ACC112 (cell line): ENCODE measurements at regions not wholly inside any gene's neighbourhood (a gene's known extent, or its start where the extent isn't known, plus 50 kb on each side); places are given as distances from the start of the nearest gene placed in this dataset.

ENCODE experiments used
- H2AFZ ChIP-seq: fragments of 200-600 bp; sonication (generic); one replicate; pipeline ENCODE4 v1.6.0; 2017; ENCODE audit warnings: antibody characterized with exemption, low read length; ENCODE audit not compliant: unreplicated experiment
- H3K27ac ChIP-seq: fragments of 200-600 bp; sonication (generic); 2 replicates; pipeline ENCODE4 v1.5.1; 2014; ENCODE audit warnings: low read depth, mild to moderate bottlenecking, antibody characterized with exemption, low read length, moderate library complexity
- H3K27me3 ChIP-seq: fragments of 200-600 bp; sonication (generic); 2 replicates; pipeline ENCODE4 v1.6.1; 2014; ENCODE audit warnings: mild to moderate bottlenecking, antibody characterized with exemption, low read length, moderate library complexity, mixed read lengths; ENCODE audit not compliant: insufficient read depth
- H3K36me3 ChIP-seq: fragments of 200-600 bp; sonication (generic); 2 replicates; pipeline ENCODE4 v1.6.1; 2016; ENCODE audit warnings: mild to moderate bottlenecking, antibody characterized with exemption, low read length, moderate library complexity, mixed read lengths; ENCODE audit not compliant: insufficient read depth
- H3K4me1 ChIP-seq: fragments of 200-600 bp; sonication (generic); one replicate; pipeline ENCODE4 v1.6.1; 2016; ENCODE audit warnings: low read length, mixed read lengths; ENCODE audit not compliant: insufficient read depth, unreplicated experiment, control insufficient read depth
- H3K4me3 ChIP-seq: fragments of 200-600 bp; sonication (generic); 2 replicates; pipeline ENCODE4 v1.5.1; 2014; ENCODE audit warnings: mild to moderate bottlenecking, low read depth, low read length
- H3K79me2 ChIP-seq: fragments of 200-600 bp; sonication (generic); one replicate; pipeline ENCODE4 v1.6.0; 2016; ENCODE audit warnings: low read length; ENCODE audit not compliant: control insufficient read depth, unreplicated experiment, insufficient read depth

DNA sequence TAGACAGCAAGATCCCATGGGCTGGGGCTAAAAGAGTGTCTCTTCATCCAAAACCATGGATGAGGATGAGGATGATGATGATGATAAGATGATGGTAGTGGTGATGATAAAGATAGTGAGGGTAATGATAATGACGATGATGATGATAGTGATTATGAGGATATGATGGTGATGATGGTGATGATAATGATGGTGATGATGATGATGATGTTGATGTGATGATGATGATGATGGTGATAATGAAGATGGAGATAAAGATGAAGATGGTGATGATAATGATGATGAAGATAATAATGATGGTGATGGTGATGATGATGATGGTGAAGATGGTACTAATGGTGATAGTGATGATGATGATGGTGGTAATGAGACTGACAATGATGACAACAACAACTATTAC, 299.5 kb downstream of the NPIPA8 start:
- Histone ChIP-seq H2AFZ (no peak overlapping the region), H3K4me3 (no peak overlapping the region), H3K79me2 (no peaks in the 10 kb centered on the region), H3K36me3 (no peaks in the 10 kb centered on the region), H3K27ac (no peak overlapping the region), H3K4me1 (no peaks in the 10 kb centered on the region), H3K27me3 (no peaks in the 10 kb centered on the region)

DNA sequence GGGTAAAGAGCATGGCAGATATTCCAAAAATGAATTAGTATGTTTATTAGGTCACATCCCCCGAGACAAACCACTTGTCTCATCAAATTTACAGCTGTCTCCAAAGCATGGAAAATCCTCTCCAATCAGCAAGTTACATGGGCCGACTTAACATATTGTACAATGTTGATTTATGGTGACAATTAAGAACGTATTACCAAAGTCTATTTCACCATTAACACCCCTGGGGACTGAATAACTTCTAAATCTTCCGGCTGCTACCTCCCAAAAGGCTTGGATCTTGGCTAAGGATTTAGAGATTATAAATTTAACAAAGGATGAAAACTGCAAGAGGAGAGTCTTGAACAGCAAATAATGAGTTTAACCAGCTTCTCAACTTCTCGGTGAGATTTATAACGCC, 311.9 kb downstream of the NPIPA8 start:
- no peak overlapping the region for H2AFZ ChIP-seq
- no peaks in the 10 kb centered on the region for H3K79me2 ChIP-seq
- no peak overlapping the region for H3K27ac ChIP-seq
- H3K36me3 ChIP-seq: no peaks in the 10 kb centered on the region
- H3K4me3 ChIP-seq: no peak overlapping the region
- H3K4me1 ChIP-seq: no peaks in the 10 kb centered on the region
- no peaks in the 10 kb centered on the region for H3K27me3 ChIP-seq

DNA sequence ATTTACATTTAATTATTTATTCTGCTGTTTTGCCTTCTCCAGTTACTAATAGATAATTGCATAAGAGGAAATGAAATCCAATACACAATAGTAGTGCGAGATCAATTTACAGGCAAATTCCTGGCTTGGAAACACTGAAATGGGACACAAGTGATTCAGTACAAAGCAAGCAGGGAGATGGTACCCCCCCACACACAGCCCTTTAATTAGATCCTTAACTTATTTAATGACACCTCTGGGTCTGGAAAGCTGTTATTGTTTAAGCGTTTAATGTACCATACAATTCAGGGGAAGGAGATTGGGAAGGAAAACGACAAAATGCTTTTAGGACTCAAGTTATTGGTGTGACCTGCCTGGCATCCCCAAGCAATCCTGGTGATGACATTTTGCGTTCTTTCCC, 318.2 kb downstream of the NPIPA8 start:
- no peak overlapping the region for H2AFZ ChIP-seq
- no peaks in the 10 kb centered on the region for H3K4me1 ChIP-seq
- H3K27ac ChIP-seq: no peak overlapping the region
- H3K4me3 ChIP-seq: no peak overlapping the region
- no peaks in the 10 kb centered on the region for H3K36me3 ChIP-seq
- H3K27me3 ChIP-seq: no peaks in the 10 kb centered on the region
- no peaks in the 10 kb centered on the region for H3K79me2 ChIP-seq

DNA sequence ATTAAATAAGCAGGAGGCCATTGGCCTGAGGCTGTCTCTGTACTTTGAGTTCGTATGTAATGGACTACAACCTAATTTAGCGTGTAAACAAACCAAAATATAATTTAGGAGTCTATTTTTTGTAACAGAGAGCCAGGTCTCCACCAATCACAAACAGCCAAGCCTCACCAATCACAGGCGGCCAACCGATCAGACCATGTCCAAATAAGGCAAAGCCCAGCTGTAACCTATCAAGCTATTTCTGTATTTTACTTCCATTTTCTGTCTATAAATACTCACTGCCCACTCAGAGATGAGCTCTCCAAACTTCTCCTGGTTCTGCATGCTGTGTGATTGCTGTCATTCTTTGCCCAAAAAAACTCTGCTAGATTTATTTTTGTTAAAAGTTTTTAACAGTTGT, 322.7 kb downstream of the NPIPA8 start:
- Histone ChIP-seq H3K36me3 (no peaks in the 10 kb centered on the region), H3K79me2 (no peaks in the 10 kb centered on the region), H3K4me1 (no peaks in the 10 kb centered on the region), H2AFZ (no peak overlapping the region), H3K4me3 (no peak overlapping the region), H3K27me3 (no peaks in the 10 kb centered on the region), H3K27ac (no peak overlapping the region)

DNA sequence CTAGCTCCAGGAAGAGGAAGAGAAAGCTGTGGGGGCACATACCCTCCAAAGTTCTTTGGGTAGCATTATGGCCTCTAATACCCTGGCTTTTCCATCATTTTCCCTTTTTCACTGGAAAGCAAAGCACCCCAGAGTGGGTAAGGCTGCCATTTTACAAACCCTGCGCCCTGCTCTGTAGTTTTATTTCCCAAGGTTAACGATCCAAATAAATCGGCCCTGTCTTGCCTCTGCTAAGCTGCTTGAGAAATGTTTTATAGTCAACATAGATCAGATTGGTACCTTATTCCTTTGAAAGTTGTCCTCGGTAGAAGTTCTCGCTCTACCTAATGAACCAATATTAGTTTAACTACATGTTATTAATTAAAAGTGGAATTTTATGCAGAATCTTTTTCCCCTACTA, 328.2 kb downstream of the NPIPA8 start:
- Histone ChIP-seq H3K4me3 (no peak overlapping the region), H3K36me3 (no peaks in the 10 kb centered on the region), H3K4me1 (no peaks in the 10 kb centered on the region), H3K27me3 (no peaks in the 10 kb centered on the region), H3K27ac (no peak overlapping the region), H3K79me2 (no peaks in the 10 kb centered on the region), H2AFZ (no peak overlapping the region)

DNA sequence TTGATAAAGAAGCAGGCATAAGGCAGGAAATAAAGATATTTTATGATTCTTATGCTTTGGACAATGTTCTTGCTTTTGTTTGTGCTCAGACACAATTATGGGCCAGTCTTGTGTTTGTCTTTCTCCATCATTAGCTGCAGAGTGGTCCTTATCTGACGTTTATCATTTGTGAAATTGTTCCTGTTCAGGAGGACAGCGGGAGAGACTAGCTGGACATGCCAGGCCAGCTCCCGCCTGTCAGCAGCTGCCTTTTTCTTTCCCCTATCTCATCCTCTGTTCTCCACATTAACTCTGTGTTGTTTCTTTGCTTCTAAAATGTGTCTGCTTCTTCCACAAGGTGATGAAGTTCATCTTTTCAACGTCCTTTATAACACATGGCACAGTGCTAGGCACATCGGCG, 333.5 kb downstream of the NPIPA8 start:
- Histone ChIP-seq H3K4me3 (no peak overlapping the region), H3K79me2 (no peaks in the 10 kb centered on the region), H3K27ac (no peak overlapping the region), H3K4me1 (no peaks in the 10 kb centered on the region), H2AFZ (no peak overlapping the region), H3K36me3 (no peaks in the 10 kb centered on the region), H3K27me3 (no peaks in the 10 kb centered on the region)

DNA sequence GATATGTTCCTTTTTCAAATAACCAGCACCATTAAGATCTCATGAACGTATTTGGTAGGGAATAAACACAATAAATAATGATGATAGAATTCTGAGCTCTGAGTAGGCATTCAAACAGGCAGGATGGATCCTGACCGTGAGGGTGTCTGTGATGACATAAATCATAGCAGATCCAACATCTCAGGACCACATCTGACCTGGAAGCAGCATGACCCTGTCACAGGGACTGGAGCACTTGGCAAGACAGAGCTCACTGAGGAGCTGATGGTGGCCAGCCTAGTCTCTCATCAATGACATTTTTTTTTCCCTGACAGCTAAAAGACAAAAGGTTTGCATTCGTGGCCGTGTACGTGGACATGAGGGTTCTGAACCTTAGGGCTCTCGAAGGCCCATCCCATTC, 337.5 kb downstream of the NPIPA8 start:
- Histone ChIP-seq H3K79me2 (no peaks in the 10 kb centered on the region), H3K4me3 (no peak overlapping the region), H3K4me1 (no peaks in the 10 kb centered on the region), H3K27me3 (no peaks in the 10 kb centered on the region), H2AFZ (no peak overlapping the region), H3K27ac (no peak overlapping the region), H3K36me3 (no peaks in the 10 kb centered on the region)

DNA sequence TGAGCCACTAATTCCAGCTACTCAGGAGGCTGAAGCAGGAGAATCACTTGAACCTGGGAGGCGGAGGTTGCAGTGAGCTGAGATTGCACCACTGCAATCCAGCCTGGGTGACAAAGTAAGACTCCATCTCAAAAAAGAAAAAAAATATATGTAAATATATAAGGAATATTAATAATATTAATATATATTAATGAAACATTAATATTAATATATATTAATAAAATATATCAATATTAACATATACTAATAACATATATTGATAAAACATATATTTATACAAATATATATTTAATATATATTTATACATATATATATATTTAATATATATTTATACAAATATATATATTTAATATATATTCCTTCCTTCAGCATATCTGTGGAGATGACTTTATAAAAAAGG, 338.0 kb downstream of the NPIPA8 start:
- H3K27ac ChIP-seq: no peak overlapping the region
- H3K4me1 ChIP-seq: no peaks in the 10 kb centered on the region
- no peaks in the 10 kb centered on the region for H3K36me3 ChIP-seq
- no peak overlapping the region for H2AFZ ChIP-seq
- no peaks in the 10 kb centered on the region for H3K27me3 ChIP-seq
- no peak overlapping the region for H3K4me3 ChIP-seq
- H3K79me2 ChIP-seq: no peaks in the 10 kb centered on the region

DNA sequence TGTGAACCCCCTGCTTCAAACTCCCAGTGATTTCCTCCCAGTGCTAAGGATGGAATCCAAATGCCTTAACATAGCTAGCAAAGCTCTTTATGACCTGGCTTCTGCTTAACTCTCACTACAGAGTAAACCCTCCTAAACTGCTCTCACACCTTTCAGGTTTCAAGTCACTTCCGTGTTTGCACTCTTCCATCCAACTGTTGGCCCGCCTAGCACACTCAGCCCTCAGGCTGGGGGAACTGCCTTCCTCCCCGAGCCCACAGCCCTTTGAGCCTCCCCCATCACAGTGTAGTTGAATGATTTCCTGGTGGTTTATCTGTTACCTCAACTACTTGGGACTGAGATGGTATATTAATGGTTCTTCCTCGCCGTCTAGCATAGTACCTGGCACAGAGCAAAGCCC, 342.5 kb downstream of the NPIPA8 start:
- H3K79me2 ChIP-seq: no peaks in the 10 kb centered on the region
- no peaks in the 10 kb centered on the region for H3K27me3 ChIP-seq
- no peaks in the 10 kb centered on the region for H3K36me3 ChIP-seq
- H3K4me3 ChIP-seq: no peak overlapping the region
- H3K27ac ChIP-seq: no peak overlapping the region
- no peak overlapping the region for H2AFZ ChIP-seq
- H3K4me1 ChIP-seq: no peaks in the 10 kb centered on the region

DNA sequence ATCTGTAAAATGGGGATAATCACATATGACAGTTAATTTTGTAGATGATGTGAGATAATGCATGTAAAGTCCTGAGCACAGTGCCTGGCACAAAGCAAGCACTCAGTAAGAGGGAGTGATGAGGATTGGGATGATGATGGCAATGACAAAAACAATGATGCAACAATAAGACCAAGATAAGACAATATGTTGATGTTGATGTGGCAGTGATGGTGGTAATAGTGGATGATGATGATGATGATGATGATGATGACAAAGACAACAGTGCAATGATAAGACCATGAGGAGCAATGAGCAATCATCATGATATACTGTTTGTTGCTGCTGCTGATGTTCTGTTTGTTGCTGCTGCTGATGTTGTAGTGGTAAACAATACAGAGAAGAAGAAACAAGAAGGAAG, 344.1 kb downstream of the NPIPA8 start:
- H3K27me3 ChIP-seq: no peaks in the 10 kb centered on the region
- no peak overlapping the region for H3K4me3 ChIP-seq
- H3K79me2 ChIP-seq: no peaks in the 10 kb centered on the region
- no peak overlapping the region for H3K27ac ChIP-seq
- H3K4me1 ChIP-seq: no peaks in the 10 kb centered on the region
- H2AFZ ChIP-seq: no peak overlapping the region
- no peaks in the 10 kb centered on the region for H3K36me3 ChIP-seq

DNA sequence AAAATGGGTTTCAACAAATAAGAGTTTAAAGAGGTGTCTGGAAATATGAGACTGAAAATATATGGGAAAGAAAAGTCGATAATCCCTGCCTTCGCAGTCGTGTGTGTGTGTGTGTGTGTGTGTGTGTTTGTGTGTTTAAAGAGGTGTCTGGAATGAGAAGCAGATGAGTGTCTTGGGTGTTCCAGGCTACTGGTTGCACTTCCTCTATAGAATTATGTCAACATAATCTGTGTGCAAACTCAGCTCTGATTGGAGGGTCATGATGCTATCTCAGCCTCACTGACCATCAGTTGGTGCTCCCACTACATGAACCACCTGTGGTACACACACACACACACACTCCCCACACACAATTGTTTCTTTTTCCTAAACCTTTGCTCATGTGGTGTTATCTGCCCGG, 347.3 kb downstream of the NPIPA8 start:
- no peaks in the 10 kb centered on the region for H3K27me3 ChIP-seq

DNA sequence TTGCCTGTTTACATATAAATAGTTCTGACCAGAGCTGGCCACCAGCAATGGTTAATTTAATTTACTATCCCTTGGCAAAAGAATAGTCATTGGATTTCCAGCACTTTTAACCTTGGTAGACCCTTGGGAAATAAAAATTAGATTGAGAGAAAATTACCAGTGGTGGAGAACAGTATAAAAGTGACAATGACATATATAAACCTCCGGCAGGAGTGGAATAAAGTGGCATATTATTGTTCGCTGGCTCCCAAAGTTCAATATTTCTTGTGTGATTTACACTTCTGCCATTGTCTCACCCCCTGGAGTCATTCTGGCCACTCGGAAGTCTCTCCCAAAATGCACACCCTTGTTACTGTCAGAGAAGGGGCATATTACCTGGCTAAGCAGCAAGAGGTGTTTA, 347.7 kb downstream of the NPIPA8 start:
- Histone ChIP-seq H3K27ac (no peak overlapping the region), H3K27me3 (no peaks in the 10 kb centered on the region), H3K4me3 (no peak overlapping the region), H2AFZ (no peak overlapping the region), H3K4me1 (no peaks in the 10 kb centered on the region), H3K36me3 (no peaks in the 10 kb centered on the region), H3K79me2 (no peaks in the 10 kb centered on the region)

More for the DNA sequence above, 347.3 kb downstream of the NPIPA8 start:
- Histone ChIP-seq H3K79me2 (no peaks in the 10 kb centered on the region), H3K27ac (no peak overlapping the region), H3K36me3 (no peaks in the 10 kb centered on the region), H3K4me3 (no peak overlapping the region), H3K4me1 (no peaks in the 10 kb centered on the region), H2AFZ (no peak overlapping the region)
